Central memory CD8-positive, alpha-beta T cell (primary cell): ENCODE measurements at regions not wholly inside any gene's neighbourhood (a gene's known extent, or its start where the extent isn't known, plus 50 kb on each side); places are given as distances from the start of the nearest gene placed in this dataset.
"Not testable (repeated sequence)": the region's sequence is repeated elsewhere in the genome, so short reads cannot be mapped to it uniquely, and the experiment has no call there.

Experiments used
- ATAC-seq: fragments of 150-1000 bp; cut with Tn5 transposase; replicated peaks from 2 replicates; pipeline ENCODE4 v1.10.0; 2022; ENCODE audit warnings: mild to moderate bottlenecking, moderate FRiP score, moderate number of reproducible peaks; ENCODE audit not compliant: poor library complexity, severe bottlenecking; ENCODE audit errors: extremely low read depth
- DNase-seq, 2 donors: peaks; one replicate each; pipeline ENCODE4 v3.0.0; 2021; ENCODE audit warnings: low spot score in 2 of 2
- H3K27ac Mint-ChIP-seq: one replicate; pipeline ENCODE4 v1.8.0; 2022; ENCODE audit warnings: low read depth, mild to moderate bottlenecking, moderate library complexity, mixed read lengths
- H3K27me3 Mint-ChIP-seq: one replicate; pipeline ENCODE4 v1.8.0; 2022; ENCODE audit warnings: mixed read lengths
- H3K36me3 Mint-ChIP-seq: one replicate; pipeline ENCODE4 v1.8.0; 2022; ENCODE audit warnings: mild to moderate bottlenecking, moderate library complexity, mixed read lengths; ENCODE audit not compliant: insufficient read depth
- H3K4me1 Mint-ChIP-seq: one replicate; pipeline ENCODE4 v1.8.0; 2022; ENCODE audit warnings: mixed read lengths
- H3K4me3 Mint-ChIP-seq: one replicate; pipeline ENCODE4 v1.8.0; 2022; ENCODE audit warnings: mild to moderate bottlenecking, moderate library complexity, mixed read lengths
- H3K9me3 Mint-ChIP-seq: one replicate; pipeline ENCODE4 v1.8.0; 2022; ENCODE audit warnings: mixed read lengths

DNA sequence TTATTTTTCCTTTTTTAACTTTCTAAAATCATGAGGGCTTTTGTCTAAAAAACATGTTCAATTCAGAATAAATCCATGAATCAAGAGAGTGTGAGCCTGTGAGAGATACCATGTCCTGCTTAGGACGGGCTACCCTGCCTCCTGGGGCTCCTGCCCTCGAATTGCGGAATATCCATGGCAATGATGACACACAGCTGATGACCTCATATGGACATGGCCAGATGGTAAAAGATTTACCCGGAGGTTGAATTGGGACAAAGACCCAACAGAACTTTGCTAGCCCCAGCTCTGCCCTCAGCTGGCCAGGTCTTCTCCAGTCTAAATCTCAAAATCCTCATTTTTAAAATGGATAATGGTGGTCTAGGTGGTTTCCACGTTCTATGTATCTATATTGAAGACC is 538.1 kb upstream of the API5 start:
- no peak overlapping the region for H3K4me3 Mint-ChIP-seq
- peaks cover 14% of the 10 kb centered on the region for H3K9me3 Mint-ChIP-seq
- no peaks in the 10 kb centered on the region for H3K27me3 Mint-ChIP-seq
- no peaks in the 10 kb centered on the region for H3K4me1 Mint-ChIP-seq
- no peaks in the 10 kb centered on the region for H3K36me3 Mint-ChIP-seq
- DNase-seq (no peak), ATAC-seq (no peak)
- H3K27ac Mint-ChIP-seq, result no peak overlapping the region

- no peaks in the 10 kb centered on the region for H3K27me3 Mint-ChIP-seq
- no peak overlapping the region for H3K4me3 Mint-ChIP-seq
- ATAC-seq (no peak), DNase-seq (no peak)
- H3K27ac Mint-ChIP-seq, result no peak overlapping the region
- H3K9me3 Mint-ChIP-seq, result peaks cover 14% of the 10 kb centered on the region
- H3K36me3 Mint-ChIP-seq, result no peaks in the 10 kb centered on the region
- no peaks in the 10 kb centered on the region for H3K4me1 Mint-ChIP-seq
Measured at GRCh38 chr11:42774567-42774966, 537.2 kb upstream of the API5 start.

DNA sequence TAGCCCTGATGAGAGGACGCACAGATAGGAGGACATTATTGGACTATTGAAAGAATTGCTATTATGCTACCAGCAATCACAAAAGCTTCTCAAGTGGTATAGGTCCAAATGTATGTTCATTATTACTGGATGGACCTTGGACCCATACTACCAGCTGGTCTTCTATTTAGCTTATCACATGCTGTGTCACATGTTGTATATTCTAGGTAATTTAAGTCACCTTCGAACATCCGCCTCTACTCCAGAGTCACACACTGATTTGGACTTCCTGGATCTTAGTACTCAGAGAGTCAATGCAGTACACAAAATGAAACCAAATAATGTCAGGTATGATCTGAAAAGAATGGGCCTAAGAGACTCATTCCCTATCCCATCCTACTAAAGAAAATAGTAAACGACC is 534.0 kb upstream of the API5 start:
- ATAC-seq, result no peak
- DNase-seq, result no peak
- H3K27ac Mint-ChIP-seq, result no peak overlapping the region
- no peaks in the 10 kb centered on the region for H3K4me1 Mint-ChIP-seq
- H3K36me3 Mint-ChIP-seq, result no peaks in the 10 kb centered on the region
- no peaks in the 10 kb centered on the region for H3K27me3 Mint-ChIP-seq
- H3K9me3 Mint-ChIP-seq, result peaks cover 16% of the 10 kb centered on the region
- no peak overlapping the region for H3K4me3 Mint-ChIP-seq

- H3K4me1 Mint-ChIP-seq, result no peaks in the 10 kb centered on the region
- no peak for ATAC-seq
- no peak overlapping the region for H3K4me3 Mint-ChIP-seq
Measured at GRCh38 chr11:42778193-42778592, 533.6 kb upstream of the API5 start.

GRCh38 chr11:42779555-42779954 is 532.2 kb upstream of the API5 start:
- Mint-ChIP-seq H3K4me1 (no peaks in the 10 kb centered on the region), H3K27me3 (no peaks in the 10 kb centered on the region), H3K36me3 (no peaks in the 10 kb centered on the region), H3K27ac (no peak overlapping the region), H3K4me3 (no peak overlapping the region), H3K9me3 (peaks cover 10% of the 10 kb centered on the region)
- no peak for DNase-seq
- no peak for ATAC-seq

More at GRCh38 chr11:42778193-42778592, 533.6 kb upstream of the API5 start:
- Mint-ChIP-seq H3K27ac (no peak overlapping the region), H3K9me3 (peaks cover 12% of the 10 kb centered on the region), H3K36me3 (no peaks in the 10 kb centered on the region), H3K27me3 (no peaks in the 10 kb centered on the region)
- no peak for DNase-seq

DNA sequence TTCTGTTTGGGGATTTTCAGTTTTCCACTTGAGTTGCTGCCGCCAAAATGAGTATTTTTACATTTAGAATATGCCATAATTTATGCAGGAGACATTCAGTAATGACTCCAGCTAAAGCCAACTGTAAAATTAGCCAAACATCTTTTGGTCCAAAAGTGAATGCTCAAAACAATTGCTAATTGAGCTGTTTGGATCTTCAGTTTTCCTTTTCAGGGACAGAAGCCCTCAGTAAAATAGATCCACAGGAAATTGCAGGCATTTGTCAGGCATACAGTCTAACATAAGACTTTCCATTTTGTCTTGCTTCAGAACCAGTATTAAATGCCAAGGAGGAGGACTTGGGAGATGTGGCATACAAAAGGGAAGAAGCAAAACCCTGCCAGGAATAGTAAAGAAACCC is 524.8 kb upstream of the API5 start:
- Mint-ChIP-seq H3K27me3 (no peaks in the 10 kb centered on the region), H3K27ac (no peak overlapping the region)

GRCh38 chr11:42795483-42795882 is 516.3 kb upstream of the API5 start:
- not testable (repeated sequence) for H3K9me3 Mint-ChIP-seq, DNase-seq, ATAC-seq, H3K27me3 Mint-ChIP-seq, H3K4me1 Mint-ChIP-seq, H3K27ac Mint-ChIP-seq, H3K36me3 Mint-ChIP-seq, H3K4me3 Mint-ChIP-seq

More for the DNA sequence above, 524.8 kb upstream of the API5 start:
- Mint-ChIP-seq H3K4me1 (no peaks in the 10 kb centered on the region), H3K36me3 (no peaks in the 10 kb centered on the region), H3K9me3 (peaks cover 7% of the 10 kb centered on the region), H3K4me3 (no peak overlapping the region)
- ATAC-seq, result no peak
- DNase-seq, result no peak

GRCh38 chr11:42800041-42800440 is 511.8 kb upstream of the API5 start:
- DNase-seq (no peak), ATAC-seq (no peak)
- no peaks in the 10 kb centered on the region for H3K4me1 Mint-ChIP-seq

DNA sequence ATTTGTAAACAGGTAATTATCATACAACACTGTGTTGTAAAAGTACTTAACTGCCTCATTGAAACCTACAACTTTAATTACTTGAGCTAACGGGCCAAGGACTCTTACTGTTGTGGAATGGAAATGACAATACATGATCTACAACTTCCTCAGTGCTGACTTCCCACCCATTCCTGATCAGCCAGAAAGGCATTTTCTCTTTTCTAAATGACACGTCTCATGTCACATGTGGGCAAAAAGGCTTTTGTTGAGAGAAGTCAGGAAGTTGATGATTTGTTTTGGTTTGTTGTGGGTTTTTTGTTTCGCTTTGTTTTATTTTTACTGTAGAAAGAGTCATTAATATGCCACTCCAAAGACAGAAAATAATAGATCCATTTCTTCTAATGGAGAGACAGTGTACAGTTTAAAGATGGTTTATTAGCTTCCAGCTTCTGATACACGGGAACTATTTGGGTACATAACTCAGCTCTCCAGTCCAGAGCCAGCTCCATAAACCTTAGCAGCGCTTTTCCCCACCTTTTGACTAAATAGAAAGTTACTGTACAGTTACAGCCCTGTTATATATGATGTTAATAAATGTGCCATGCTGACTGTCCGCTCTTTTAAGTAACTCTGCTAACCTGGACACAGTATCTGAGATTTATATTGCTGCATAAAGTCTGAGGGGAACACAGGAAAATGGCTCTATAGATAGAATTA is 509.4 kb upstream of the API5 start:
- H3K36me3 Mint-ChIP-seq, result no peaks in the 10 kb centered on the region
- H3K27ac Mint-ChIP-seq, result no peak overlapping the region
- no peak for DNase-seq
- no peaks in the 10 kb centered on the region for H3K4me1 Mint-ChIP-seq
- no peaks in the 10 kb centered on the region for H3K27me3 Mint-ChIP-seq
- peaks cover 12% of the 10 kb centered on the region for H3K9me3 Mint-ChIP-seq
- no peak overlapping the region for H3K4me3 Mint-ChIP-seq
- ATAC-seq, result no peak

More at GRCh38 chr11:42800041-42800440, 511.8 kb upstream of the API5 start:
- no peak overlapping the region for H3K4me3 Mint-ChIP-seq
- H3K9me3 Mint-ChIP-seq, result peaks cover 12% of the 10 kb centered on the region
- no peaks in the 10 kb centered on the region for H3K36me3 Mint-ChIP-seq
- no peaks in the 10 kb centered on the region for H3K27me3 Mint-ChIP-seq
- no peak overlapping the region for H3K27ac Mint-ChIP-seq

- Mint-ChIP-seq H3K27ac (no peak overlapping the region), H3K27me3 (no peaks in the 10 kb centered on the region), H3K4me1 (no peaks in the 10 kb centered on the region), H3K9me3 (peaks cover 11% of the 10 kb centered on the region), H3K36me3 (no peaks in the 10 kb centered on the region), H3K4me3 (no peak overlapping the region)
- ATAC-seq (no peak), DNase-seq (no peak)
Measured at GRCh38 chr11:42806191-42806590, 505.6 kb upstream of the API5 start.

DNA sequence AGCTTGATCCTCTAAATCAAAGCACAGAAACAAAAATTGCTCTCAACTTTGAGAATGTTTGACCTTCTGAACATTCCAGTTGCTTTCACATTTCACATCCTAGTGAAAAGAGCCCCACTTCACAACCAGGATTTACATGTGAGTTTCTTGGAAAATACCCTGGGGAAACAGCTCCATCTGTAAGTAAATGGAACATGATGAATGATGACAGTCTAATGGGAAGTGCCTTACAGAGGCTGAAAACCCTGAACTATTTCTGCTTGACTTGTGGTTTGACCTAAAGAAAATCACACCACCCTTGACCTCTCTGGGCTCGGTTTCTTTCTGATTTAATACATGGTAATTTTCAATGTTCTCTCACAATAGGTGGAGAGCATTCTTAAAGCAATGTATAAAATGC is 499.4 kb upstream of the API5 start:
- DNase-seq (no peak), ATAC-seq (no peak)
- Mint-ChIP-seq H3K4me3 (no peak overlapping the region), H3K9me3 (peaks cover 5% of the 10 kb centered on the region), H3K27ac (no peak overlapping the region), H3K4me1 (no peaks in the 10 kb centered on the region), H3K36me3 (no peaks in the 10 kb centered on the region), H3K27me3 (no peaks in the 10 kb centered on the region)

GRCh38 chr11:42812960-42813359 is 498.8 kb upstream of the API5 start:
- H3K27ac Mint-ChIP-seq, result no peak overlapping the region
- ATAC-seq (no peak), DNase-seq (no peak)
- no peaks in the 10 kb centered on the region for H3K36me3 Mint-ChIP-seq
- H3K4me3 Mint-ChIP-seq, result no peak overlapping the region
- H3K27me3 Mint-ChIP-seq, result no peaks in the 10 kb centered on the region
- H3K4me1 Mint-ChIP-seq, result no peaks in the 10 kb centered on the region
- H3K9me3 Mint-ChIP-seq, result peaks cover 10% of the 10 kb centered on the region

DNA sequence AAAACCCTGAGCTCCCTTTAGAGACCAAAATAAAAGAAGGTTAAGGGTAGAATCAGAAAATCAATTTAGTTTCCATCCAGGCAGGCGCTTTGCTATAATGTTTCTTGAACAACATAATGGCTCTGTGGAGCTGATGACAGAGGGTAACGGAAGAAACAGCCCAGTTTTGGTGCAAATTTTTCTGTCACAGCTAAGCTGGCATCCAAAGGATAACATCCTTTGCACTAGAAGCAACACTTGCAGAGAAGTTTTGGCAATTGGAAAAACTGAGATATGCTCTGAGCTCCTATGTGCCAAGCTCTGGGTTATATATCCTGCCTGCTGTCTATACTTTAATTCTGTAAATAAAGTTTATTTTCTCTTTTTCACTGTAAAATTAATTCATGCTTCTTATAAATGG is 495.3 kb upstream of the API5 start:
- Mint-ChIP-seq H3K36me3 (no peaks in the 10 kb centered on the region), H3K4me3 (no peak overlapping the region), H3K4me1 (no peaks in the 10 kb centered on the region), H3K9me3 (peaks cover 6% of the 10 kb centered on the region), H3K27me3 (no peaks in the 10 kb centered on the region), H3K27ac (no peak overlapping the region)
- ATAC-seq (no peak), DNase-seq (no peak)
